ENCODE measurements at regions not wholly inside any gene's neighbourhood (a gene's known extent, or its start where the extent isn't known, plus 50 kb on each side); places are given as distances from the start of the nearest gene placed in this dataset.

GRCh38 chr6:82521369-82521768 lies 157.8 kb downstream of the TPBG start:
- no peak overlapping the region for H3K4me3 ChIP-seq
- no peak for DNase-seq (ENCODE audit: low read depth in 1 of 2, low spot score in 1 of 2)
- ChIA-PET POLR2A (no interaction called here), CTCF (no interaction called here)
- no peak for ATAC-seq
- FAIRE-seq = no peak
- no peak overlapping the region for H3K4me2 ChIP-seq
- no peaks in the 10 kb centered on the region for H3K9me3 ChIP-seq
- no peak overlapping the region for H3K27ac ChIP-seq
- no peaks in the 10 kb centered on the region for H3K4me1 ChIP-seq
- 67% methylated on average over 1 of the region's 1 CpG for WGBS (ENCODE audit: missing lambda C conversion rate)
- no peak for TF ChIP-seq RFX5 (IDR thresholded peaks at IDR 0.05)
- TF ChIP-seq NFE2L2 (conservative IDR thresholded peaks at IDR 0.05; ENCODE audit: low read length) = no peak
- TF ChIP-seq ZC3H11A (IDR thresholded peaks at IDR 0.05) = no peak
- TF ChIP-seq E2F6 (IDR thresholded peaks at IDR 0.05; ENCODE audit: borderline replicate concordance, low read depth) = no peak
- TF ChIP-seq ELK1 (IDR thresholded peaks at IDR 0.05; ENCODE audit: low read depth, low read length) = no peak
- TF ChIP-seq BHLHE40 (IDR thresholded peaks at IDR 0.05; ENCODE audit: low read depth, low read length) = no peak
- TF ChIP-seq HOXB5 (CRISPR knock-in tag; IDR thresholded peaks at IDR 0.05) = no peak
- no peak for TF ChIP-seq FOSL2 (IDR thresholded peaks at IDR 0.05)
- TF ChIP-seq FOSL2 (CRISPR knock-in tag; IDR thresholded peaks at IDR 0.05) = no peak
- no peak for TF ChIP-seq KDM1A (IDR thresholded peaks at IDR 0.05; ENCODE audit: low read depth)
- no peak for TF ChIP-seq JUNB (IDR thresholded peaks at IDR 0.05)

- H3K9me3 ChIP-seq = no peaks in the 10 kb centered on the region
- TF ChIP-seq NR3C1 (IDR thresholded peaks at IDR 0.05) (no peak), KDM1A (IDR thresholded peaks at IDR 0.05; ENCODE audit: low read depth) (no peak), RCOR1 (IDR thresholded peaks at IDR 0.05; ENCODE audit: low read depth, low read length) (no peak), PHF8 (IDR thresholded peaks at IDR 0.05; ENCODE audit: borderline replicate concordance, low read depth) (no peak)
- no peak overlapping the region for H3K4me3 ChIP-seq
- no peak overlapping the region for H3K4me2 ChIP-seq
- ChIA-PET POLR2A (no interaction called here), CTCF (no interaction called here)
- DNase-seq (ENCODE audit: low read depth in 1 of 2, low spot score in 1 of 2) (no peak), ATAC-seq (no peak), FAIRE-seq (no peak)
- WGBS (ENCODE audit: missing lambda C conversion rate) = 65% methylated on average over 2 of the region's 2 CpGs
- H3K27ac ChIP-seq = no peak overlapping the region
- H3K4me1 ChIP-seq = no peaks in the 10 kb centered on the region
Measured at GRCh38 chr6:82521861-82522260, 158.2 kb downstream of the TPBG start.

- no peaks in the 10 kb centered on the region for H3K4me1 ChIP-seq
- WGBS (ENCODE audit: missing lambda C conversion rate) = 91% methylated on average over 3 of the region's 8 CpGs
- H3K4me3 ChIP-seq = no peak overlapping the region
- H3K4me2 ChIP-seq = no peak overlapping the region
- H3K9me3 ChIP-seq = no peaks in the 10 kb centered on the region
- ChIA-PET CTCF (no interaction called here), POLR2A (no interaction called here)
- no peak for DNase-seq (ENCODE audit: low read depth in 1 of 2, low spot score in 1 of 2)
- FAIRE-seq = no peak
- ATAC-seq = no peak
- no peak for TF ChIP-seq EP300 (IDR thresholded peaks at IDR 0.05)
- TF ChIP-seq SREBF2 (IDR thresholded peaks at IDR 0.05) = no peak
- no peak for TF ChIP-seq FOSL2 (IDR thresholded peaks at IDR 0.05)
- TF ChIP-seq FOSL2 (CRISPR knock-in tag; IDR thresholded peaks at IDR 0.05) = no peak
- no peak for TF ChIP-seq GATA3 (IDR thresholded peaks at IDR 0.05; ENCODE audit: borderline replicate concordance)
- TF ChIP-seq JUN (IDR thresholded peaks at IDR 0.05) = no peak
- no peak for TF ChIP-seq HEYL (CRISPR knock-in tag; IDR thresholded peaks at IDR 0.05)
- no peak for TF ChIP-seq CBX8 (IDR thresholded peaks at IDR 0.05)
- no peak for TF ChIP-seq ZFP36 (IDR thresholded peaks at IDR 0.05; ENCODE audit: borderline replicate concordance, partially characterized antibody)
- TF ChIP-seq ATOH8 (CRISPR knock-in tag; IDR thresholded peaks at IDR 0.05; ENCODE audit: low read depth) = no peak
- TF ChIP-seq ZC3H11A (IDR thresholded peaks at IDR 0.05) = no peak
- no peak for TF ChIP-seq FOSB (CRISPR knock-in tag; IDR thresholded peaks at IDR 0.05)
- TF ChIP-seq SMC3 (IDR thresholded peaks at IDR 0.05) = no peak
- no peak for TF ChIP-seq HMGXB4 (CRISPR knock-in tag; IDR thresholded peaks at IDR 0.05; ENCODE audit: borderline replicate concordance)
- TF ChIP-seq CHD4 (IDR thresholded peaks at IDR 0.05; ENCODE audit: borderline replicate concordance) = no peak
- no peak overlapping the region for H3K27ac ChIP-seq
Measured at GRCh38 chr6:82524031-82524430, 160.4 kb downstream of the TPBG start.
